GM21360 (cell line): ENCODE measurements at regions not wholly inside any gene's neighbourhood (a gene's known extent, or its start where the extent isn't known, plus 50 kb on each side); places are given as distances from the start of the nearest gene placed in this dataset.

Experiments
- ATAC-seq: cut with Tn5 transposase; IDR thresholded peaks from one replicate; pipeline ENCODE4 v1.9.1; 2021; ENCODE audit warnings: mild to moderate bottlenecking, moderate library complexity; ENCODE audit not compliant: unreplicated experiment

DNA sequence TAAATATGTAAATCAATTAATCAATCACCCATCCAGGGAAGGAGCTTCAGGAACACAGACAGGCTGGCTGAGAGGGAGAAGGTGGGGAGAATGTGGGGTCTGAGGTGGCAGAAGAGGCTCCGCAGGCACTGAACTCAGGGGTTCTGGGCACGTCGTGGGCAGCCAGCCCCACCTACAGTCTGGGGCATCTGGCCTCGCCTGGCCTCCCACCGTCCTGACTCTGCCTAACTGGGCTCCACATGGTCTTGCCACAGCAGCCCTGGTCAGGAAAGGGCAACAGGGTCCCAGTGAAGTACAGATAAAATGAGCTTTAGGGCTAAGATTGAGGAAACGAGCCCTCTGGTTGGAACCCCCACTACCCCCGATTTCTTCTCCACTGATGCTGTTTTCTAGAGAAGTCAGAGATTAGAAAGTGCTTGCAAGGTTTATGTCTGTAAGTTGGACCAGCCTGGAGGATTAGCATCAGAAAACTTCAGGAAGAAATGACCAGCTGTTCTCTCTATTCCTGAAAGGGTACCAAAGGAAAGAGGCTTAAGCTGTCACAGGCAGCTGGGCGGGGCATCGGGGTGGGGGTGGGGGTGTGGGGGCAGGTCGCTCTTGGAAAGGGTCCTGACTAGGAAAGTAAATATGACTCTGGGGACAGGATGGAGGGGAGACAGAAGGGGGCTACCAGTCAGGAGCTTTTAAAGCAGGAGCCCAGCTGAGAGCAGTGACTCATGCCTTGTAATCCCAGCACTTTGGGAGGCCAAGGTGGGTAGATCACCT, 261.7 kb downstream of the BUD13 start:
- ATAC-seq, result no peak

DNA sequence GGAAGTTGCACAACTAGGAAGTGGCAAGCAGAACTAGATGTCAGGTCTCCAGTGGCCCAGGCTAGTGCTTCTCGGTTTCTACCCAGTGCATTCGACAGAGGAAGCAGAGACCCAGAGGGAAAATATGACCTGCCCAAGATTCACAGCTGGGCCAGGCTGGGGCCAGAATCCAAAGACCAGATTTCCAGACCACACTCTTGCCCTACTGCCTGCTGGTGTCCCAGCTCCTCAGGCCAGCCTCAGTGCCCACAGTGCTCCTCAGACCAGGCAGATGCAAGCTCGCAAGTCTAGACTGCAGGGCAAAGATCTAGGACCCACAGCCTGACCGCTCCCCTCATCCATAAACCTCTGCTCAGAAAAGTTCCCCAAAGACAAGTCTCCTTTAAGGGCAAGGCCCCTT, 262.6 kb downstream of the BUD13 start:
- no peak for ATAC-seq

DNA sequence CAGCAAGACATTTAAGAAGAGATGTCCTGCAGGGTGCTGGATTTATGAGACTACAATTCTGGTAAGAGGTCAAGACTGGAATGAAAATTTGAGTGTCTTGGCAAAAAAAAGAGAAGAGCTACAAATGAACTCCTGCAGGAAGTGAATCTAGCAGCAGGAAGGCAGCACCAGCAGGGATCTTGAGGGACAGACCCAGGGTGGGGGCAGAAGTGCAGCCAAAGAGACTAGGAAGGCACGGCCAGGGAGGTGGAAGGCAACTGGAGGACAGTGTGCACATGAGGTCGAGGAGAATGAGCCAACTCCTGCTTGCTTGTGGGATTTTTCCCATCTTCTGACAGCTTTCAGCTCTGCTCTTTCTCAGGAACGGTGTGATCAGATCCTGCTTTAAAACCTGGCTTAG, 263.2 kb downstream of the BUD13 start:
- ATAC-seq, result no peak

DNA sequence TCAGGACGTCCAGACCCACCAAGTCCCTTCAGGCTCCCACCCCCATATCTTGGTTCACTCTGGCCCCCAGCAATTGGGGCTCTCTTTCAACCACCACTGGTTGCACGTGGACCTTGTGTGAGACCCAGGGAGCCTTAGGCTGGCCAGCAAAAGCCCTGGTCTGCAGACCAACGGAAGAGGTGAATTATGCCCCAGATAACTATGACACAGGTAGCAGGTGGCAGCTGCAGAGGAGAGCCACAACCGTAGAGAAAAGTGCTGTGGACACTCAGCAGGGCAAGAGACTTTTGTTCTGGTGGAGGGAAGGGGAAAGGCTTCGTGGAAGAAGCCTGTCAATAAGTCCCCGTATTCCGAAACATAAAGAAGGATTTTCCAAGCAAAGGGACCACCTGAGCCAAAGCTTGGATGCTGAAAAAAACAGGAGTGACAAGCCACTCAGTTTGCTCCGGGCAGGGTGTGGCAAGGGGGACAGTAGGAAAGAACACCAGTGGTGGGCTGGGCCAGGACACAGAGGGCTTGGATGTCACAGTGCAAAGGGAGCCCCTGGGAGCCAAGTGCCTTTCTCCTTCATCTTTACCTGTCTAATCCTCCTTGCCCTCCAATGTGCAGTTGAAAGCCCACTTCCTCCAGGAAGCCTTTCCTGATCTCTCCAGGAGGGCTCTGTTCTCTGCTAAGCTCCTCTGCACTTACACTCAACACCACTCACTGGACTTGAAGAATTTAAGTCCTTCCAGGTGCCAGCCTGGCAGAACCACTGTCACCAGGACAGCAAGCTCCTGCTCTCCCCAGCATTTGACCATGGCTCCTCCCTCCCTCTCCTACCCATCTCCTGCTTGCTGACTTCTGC, 264.7 kb downstream of the BUD13 start:
- no peak for ATAC-seq

DNA sequence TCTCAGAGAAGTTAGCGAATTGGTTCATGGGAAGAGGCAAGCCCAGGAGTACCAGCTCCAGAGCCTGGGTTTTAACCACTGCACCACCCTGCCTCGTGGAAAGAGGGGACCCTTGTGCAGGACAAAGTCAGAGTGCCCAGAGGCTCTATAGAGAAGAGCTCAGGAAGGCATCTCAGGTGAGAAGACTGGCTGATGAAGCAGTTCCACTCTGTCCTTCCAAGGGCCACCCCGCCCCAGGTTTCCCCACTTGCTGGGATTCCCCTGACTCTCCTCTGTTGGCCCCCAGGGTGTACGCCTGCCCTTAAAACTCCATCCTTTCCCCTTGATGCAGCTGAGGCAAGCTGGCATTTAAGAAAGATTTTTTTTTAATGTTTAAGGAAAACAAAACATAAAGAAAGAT, 265.8 kb downstream of the BUD13 start:
- ATAC-seq, result no peak

DNA sequence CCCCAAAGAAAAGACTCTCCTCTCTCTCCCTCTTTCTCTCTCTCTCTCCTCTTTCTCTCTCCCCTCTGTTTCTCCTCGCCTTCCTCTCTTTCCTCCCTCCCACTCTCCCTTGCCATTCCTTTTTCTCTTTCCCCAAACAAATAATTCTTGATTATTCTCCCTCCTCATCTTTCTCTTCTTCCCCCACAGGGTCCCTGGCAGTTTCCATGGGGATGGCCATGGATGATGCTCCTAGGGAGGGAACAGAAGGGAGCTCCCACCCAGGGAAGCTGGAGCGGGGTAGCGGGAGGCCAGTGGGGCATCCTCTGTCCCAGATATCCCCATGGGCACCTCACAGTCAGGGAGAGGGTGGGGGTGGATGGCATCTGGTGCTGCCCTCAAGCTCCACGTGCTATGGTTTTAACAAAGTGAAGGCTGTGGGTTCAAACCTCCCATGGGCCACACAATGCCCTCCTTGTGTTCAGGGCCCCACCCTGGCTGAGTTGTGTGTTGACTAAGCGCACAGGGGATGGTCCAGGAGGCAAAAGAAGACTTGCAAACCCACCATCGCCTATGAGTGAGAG, 266.4 kb downstream of the BUD13 start:
- no peak for ATAC-seq

DNA sequence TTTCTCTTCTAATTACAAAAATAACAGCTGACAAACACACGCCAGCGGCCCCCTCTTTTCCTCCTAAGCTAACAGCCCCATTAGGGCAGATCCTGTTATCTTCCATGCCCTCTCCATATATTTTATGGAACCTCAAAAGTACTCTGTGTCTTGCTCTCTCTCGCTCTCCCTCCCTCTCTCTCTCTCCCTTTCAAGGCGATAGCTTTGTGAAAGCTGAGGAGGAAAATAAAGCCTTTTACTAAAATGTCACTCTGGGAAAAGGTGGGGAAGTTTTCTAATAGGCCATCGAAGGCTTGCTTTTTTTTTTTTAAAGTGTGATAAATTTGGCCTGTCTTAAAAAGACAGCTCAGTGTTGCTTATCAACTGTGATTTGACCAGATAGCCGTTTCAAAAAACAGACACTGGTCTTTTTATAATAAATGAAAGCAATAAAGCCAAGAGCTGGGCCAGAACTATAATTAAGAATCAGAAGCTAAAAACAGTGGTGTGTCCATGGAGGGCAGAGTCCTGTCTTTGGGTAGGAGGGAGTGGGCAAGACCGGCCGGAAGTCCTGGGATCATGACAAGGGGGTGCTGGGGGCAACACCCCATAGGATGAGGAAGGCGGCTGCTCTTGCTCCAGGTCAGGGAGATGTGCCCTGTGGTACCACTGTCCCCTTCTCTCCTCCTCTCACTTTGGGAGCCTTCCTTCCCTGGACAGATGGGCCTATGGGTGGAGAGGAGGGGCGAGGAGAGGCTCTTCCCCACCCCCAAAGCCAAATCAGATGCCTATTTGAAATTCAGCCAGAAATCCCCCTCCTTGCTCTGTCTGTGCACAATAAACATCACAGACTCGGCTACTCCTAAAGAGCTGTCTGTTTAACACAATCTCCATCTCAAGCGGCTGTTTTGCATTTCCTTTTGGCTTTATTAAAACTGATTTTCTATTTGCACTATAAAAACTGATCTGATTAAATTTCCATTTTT, 267.2 kb downstream of the BUD13 start:
- ATAC-seq, result no peak

DNA sequence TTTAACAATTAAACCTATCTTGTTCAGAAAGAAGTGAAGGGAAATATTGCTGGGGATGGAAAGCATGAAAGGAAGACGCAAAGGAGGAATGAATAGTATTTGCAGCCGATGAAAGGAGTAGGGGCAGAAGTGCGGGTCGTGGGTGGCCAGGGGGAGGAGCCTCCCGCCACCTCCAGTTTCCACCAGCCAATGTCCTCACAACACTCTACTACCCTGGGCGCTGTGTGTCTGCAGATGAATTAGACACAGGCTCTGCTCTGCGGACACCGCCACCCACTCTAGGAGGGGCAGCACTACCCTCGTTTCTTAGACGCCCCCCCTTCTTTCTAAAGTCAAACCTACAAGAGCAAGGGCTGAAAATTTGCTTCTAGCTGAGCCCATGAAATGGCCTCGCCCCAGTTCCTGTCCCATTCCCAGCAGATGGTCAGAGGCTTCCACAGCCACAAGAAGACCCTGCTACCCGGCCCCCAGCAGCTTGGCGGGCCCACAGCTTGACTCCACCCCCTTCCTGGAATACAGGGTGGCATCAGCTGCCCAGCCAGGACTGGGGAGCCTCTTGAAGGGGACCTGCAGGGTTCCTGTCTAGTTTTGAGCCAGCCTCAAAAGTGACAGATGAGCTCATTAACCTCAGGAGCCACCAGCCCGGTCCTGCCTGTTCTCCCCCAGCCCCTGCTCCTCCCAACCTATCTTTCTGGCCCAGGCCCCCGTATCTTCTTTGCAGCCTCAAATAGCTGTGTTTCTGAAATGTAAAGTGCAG, 268.1 kb downstream of the BUD13 start:
- ATAC-seq, result no peak

DNA sequence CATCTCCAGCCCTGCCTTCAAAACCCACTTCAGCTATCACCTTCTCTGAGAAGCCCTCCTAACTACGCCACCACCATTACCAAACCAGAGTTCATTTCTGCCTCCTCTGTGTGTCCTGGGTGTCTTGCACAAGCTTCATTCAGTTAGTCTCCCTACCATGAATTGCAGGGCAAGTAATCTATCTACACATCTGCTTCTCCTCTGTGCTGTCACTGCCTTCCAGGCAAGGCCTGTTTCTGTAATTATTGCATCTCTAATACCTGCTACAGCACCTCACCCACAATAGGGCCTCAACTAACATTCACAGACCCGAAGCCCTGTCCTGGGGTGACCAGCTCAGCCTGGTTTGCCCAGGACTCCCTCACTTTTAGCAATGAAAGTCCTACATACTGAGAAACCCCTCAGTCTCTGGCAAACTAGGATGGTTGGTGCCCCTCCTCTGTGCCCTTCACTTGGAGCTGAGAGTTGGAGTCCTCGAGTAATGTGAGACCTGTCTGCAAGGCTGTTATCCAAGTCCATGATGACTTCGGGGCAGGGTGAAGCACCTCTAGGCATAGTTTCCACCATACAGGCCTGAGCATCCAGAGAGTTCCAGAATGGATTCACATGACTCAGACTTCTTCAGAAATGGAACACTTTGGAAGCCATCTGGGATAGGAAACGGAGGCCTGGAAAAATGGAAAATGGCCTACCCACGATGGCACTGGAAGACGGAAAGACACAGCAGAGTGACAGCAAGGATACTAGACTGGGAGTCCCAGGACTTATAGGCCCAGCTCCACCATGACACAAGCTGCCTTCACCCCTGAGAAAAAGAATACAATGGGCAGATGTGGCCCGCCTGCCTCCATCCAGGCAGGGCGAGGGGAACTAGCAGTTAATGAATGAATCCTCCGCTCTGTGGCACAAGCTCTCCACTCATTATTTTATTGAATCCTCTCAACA, 269.3 kb downstream of the BUD13 start:
- ATAC-seq, result no peak

DNA sequence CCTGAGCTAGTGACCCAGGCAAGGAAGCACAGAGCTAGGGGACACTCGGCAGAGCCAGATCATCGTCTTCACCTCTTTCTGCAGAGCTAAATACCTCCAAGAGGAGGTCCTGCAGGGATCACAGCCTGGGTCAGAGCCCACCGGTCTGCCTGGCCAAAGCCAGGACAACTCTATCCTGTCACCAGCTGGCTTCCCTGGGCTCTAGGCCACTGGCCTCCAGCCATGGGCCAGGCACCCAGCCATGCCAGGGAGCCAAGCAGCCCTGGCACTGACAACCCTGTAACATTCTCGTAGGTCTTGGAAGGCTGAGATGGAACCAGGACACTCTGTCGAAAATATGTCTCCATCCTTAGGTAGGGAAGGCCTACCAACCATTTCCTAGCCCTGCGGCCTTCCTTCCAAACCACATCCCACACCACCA, 270.1 kb downstream of the BUD13 start:
- ATAC-seq, result no peak

DNA sequence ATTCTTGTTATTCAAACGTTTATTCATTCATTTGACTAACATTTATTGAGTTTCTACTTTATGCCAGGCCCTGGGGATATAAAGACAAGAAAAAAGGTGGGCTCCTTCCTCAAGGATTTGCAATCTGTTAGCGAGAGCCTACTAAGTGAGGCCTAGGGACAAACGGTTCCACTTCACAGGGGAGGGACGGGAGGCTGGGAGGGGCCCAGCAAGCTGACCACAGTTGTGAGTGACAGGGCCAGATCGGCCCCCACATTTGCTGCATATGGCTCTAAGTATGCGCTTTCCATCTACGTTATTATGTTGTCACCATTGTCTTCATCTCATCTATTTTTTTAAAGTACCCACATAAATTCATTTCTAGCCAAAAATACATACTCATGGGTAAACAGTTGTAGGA, 271.1 kb downstream of the BUD13 start:
- ATAC-seq, result no peak

DNA sequence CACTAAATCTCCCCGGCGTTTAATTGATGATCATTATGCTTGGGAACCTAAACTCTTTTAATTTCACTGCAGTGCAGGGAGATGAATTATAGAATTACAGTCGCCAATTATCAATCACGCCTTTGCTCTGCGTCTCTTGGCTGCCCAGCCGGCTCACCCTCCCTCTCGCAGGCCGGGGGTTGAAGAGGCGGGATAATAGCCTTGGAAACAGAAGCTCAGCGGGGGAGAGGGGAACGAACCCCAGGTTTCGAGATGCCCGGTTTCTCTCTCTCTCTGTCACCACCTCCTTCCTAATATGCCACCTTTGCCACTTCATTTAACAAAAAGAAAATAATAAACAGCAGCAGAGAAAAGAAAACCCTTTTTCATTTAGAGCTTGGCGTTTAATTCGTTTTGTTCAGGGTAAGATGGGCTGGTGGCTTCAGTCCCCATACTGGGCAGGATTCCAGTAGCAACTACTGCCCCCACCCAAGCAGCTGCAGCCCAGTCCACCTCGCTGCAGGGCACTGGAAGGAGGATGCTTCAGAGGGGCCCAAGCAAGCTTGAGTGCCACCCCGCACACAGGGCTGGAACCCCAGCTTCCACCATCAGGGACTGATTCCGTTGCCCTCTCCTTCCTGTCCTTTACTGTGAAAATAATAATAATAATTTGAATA, 271.7 kb downstream of the BUD13 start:
- ATAC-seq, result no peak

DNA sequence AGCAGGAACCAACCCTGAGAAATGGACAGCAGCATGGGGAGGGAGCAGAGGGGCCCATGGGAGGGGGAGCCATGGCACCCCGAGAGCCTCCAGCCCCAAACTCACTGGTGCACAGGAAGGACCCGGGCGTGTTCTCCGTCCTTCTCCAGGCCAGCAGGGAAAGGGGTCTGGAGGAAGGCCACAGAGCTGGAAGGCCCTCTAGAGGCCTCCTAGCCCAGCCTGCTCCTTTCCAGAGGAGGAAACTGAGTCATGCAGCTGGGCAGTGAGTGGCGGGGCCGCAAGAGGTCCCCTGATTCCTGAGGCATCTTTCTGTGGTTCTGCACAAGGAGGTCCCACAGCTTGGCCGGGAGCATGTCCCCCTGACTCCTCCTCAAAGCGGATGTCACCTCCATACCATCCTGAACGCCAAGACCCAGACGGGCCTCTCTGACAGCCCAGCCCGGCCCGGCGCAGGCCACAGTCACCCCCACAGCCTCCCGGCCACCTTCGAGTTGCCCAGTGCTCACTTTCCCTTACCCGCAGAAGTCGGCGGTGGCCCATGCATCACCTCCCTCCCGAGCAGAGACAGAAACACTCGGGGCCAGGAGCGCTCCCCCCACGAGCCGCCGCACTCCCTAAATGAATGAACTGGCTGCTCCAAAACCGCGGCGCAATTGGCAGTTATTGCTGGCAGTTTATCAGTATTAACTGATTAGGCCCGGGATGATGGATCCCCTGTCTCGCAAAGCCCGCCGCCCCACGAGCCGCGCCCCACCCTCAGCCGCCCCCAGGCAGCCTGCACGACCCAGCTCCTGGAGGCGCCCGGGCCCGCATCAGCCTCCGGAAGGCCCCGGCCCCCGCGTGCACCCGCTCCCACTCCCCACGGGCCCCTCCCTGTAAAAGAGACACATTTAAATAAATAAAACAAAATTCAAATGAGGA, 272.5 kb downstream of the BUD13 start:
- no peak for ATAC-seq

DNA sequence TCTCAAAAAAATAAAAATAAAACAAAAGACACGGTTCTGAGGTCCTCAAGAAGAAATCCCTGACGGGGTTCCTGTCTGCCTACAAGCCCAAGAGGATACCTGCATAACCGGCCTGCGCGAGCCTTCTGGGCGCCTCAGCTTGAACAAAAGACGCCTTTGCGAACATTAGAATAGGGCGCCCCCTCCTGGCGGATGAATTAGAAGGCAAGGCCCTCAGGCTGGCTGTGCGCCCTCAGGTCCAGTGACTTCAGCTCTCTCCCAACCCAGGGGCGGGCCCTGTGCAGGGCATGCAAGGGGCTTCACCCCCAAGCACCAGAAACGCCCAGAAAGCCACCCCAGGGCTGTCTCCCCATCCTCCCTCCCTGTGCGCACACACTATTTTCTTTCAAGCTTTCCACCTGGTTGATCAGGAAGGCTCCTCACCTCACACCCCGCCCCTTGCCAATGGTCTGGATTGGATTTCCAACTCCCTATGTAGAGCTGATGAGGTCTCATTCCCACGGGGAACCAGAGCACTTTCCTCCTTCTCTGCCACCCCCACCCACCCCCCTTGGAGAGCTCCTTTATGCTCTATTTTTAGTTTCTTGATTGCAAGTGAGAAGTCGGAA, 273.3 kb downstream of the BUD13 start:
- no peak for ATAC-seq

DNA sequence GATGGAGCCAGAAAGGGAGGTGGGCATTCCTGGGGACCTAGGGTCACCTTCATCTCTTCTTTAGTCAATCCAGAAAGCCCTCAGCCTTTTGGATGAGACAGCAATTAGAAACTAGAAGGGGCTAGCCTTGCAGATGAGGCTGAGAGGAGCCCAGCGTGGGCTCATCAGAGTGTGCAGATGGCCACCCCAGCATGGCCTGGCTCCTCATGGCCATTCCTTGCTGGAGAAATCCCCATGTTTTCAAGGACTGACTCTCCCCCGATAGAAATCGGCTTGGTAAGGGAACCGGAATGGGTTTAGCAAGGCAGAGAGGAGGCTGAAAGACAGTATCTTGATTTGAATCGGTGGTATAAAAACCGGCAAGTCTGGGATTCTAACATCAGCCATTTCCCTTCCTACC, 274.6 kb downstream of the BUD13 start:
- ATAC-seq, result no peak

DNA sequence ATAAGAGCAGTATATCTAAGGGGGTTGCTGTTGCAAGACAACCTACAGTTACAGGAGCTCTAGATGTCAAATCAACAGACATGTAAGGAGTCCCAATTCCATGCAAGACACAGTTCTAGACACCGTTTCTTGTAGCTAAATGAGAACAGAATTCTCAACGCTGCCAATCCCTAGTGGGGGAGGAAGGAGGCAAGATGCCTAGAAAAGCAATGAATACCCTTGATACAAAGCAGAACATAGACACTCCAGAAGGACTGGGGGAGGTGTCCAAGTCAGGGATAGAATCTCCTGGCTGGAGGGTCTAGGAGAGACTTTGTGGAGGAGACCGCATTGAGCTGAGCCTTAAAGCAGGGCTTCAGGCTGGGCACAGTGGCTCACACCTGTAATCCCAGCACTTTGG, 280.2 kb downstream of the BUD13 start:
- ATAC-seq, result no peak

DNA sequence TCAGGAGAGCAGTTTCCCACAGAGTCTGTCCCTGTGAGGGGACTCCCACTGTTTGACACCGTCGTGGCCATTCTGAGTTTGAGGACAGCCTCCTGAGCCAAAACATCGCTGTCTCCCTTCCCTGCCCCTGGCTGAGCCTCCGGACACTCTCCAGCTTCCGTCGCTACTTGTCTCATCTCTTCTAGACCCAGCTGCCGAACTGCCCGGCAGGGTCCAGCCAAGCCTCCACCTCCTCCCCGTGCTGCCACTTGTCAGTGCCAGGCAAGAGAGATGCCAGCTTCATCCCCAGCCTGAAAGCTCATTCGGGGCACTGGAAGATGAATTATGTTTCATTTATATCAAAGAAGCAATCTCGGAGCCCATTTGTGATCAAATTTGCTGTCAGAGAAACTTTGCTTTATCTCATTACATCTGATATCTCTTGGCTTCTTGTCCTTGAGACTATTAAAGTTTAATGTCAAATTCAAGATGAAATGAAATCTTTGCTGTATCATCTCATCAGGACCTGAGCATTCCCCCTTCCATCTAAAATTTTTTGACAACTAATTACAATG, 283.9 kb downstream of the BUD13 start:
- no peak for ATAC-seq
